ENCODE measurements at regions not wholly inside any gene's neighbourhood (a gene's known extent, or its start where the extent isn't known, plus 50 kb on each side); places are given as distances from the start of the nearest gene placed in this dataset.

DNA sequence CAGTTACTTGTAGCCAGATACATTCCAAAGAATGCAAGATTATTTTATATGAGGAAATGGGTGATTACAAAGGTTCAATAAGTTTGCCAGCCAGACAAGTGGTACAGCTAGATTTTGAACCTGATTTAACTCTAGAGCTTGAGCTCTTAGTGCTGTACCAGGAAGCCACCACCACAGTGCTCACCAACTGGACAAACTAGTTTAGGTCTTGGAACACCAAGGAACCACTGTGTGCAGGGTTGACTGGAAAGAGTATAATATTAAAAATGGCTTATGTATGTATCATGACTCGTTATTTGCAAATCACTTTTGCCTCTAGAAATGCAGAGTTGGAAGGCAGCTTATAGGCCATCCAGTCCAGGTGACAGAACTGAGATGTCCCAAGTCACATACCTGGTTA lies 177.2 kb downstream of the TXNL1 start:
- WGBS (ENCODE audit: insufficient coverage, low coverage, missing lambda C conversion rate) = 8% methylated on average over 1 of the region's 1 CpG
- no peak overlapping the region for H3K27ac ChIP-seq (ENCODE audit: extremely low read depth, low read depth, low read length)
- H3K36me3 ChIP-seq (ENCODE audit: control insufficient read depth, insufficient read depth, low read length) = no peaks in the 10 kb centered on the region
- no peaks in the 10 kb centered on the region for H3K4me1 ChIP-seq (replicated peaks in 1 of 2; ENCODE audit: control insufficient read depth in 2 of 2, insufficient read depth in 2 of 2, low read length in 2 of 2)
- ChIA-PET CTCF (ENCODE audit: low intra/inter-chr PET ratio) (no interaction called here), POLR2A (no interaction called here)
- H3K9ac ChIP-seq (ENCODE audit: insufficient read depth in 1 of 2, low read depth in 2 of 2, low read length in 2 of 2) = no peak overlapping the region
- H4K20me1 ChIP-seq (replicated peaks; ENCODE audit: control insufficient read depth, insufficient read depth, low read length) = no peaks in the 10 kb centered on the region
- no peak overlapping the region for H2AFZ ChIP-seq (ENCODE audit: low read depth, low read length)
- no TSS peak for BruUV-seq (replicated peaks)
- H3K79me2 ChIP-seq (ENCODE audit: control insufficient read depth, insufficient read depth, low read length) = no peaks in the 10 kb centered on the region
- H3K4me3 ChIP-seq = no peak overlapping the region
- H3K9me3 ChIP-seq (replicated peaks; ENCODE audit: control insufficient read depth, insufficient read depth, low read depth, low read length) = no peaks in the 10 kb centered on the region
- intact Hi-C loops (cut with micrococcal nuclease) (no loop called here), in situ Hi-C loops (cut with MboI) (no loop called here)
- TF ChIP-seq RBM15 (IDR thresholded peaks at IDR 0.05; ENCODE audit: insufficient read depth, low read length) (no peak), MXI1 (IDR thresholded peaks at IDR 0.05; ENCODE audit: low read depth, low read length) (no peak), ZNF253 (CRISPR knock-in tag; conservative IDR thresholded peaks at IDR 0.05) (no peak), HCFC1 (IDR thresholded peaks at IDR 0.05; ENCODE audit: low read depth, low read length) (no peak), ZNF311 (CRISPR knock-in tag; IDR thresholded peaks at IDR 0.05) (no peak), XRCC3 (IDR thresholded peaks at IDR 0.05) (no peak), ERF (CRISPR knock-in tag; IDR thresholded peaks at IDR 0.05) (no peak), RFX7 (CRISPR knock-in tag; IDR thresholded peaks at IDR 0.05) (no peak)
- TF ChIP-seq, protein P1, sequence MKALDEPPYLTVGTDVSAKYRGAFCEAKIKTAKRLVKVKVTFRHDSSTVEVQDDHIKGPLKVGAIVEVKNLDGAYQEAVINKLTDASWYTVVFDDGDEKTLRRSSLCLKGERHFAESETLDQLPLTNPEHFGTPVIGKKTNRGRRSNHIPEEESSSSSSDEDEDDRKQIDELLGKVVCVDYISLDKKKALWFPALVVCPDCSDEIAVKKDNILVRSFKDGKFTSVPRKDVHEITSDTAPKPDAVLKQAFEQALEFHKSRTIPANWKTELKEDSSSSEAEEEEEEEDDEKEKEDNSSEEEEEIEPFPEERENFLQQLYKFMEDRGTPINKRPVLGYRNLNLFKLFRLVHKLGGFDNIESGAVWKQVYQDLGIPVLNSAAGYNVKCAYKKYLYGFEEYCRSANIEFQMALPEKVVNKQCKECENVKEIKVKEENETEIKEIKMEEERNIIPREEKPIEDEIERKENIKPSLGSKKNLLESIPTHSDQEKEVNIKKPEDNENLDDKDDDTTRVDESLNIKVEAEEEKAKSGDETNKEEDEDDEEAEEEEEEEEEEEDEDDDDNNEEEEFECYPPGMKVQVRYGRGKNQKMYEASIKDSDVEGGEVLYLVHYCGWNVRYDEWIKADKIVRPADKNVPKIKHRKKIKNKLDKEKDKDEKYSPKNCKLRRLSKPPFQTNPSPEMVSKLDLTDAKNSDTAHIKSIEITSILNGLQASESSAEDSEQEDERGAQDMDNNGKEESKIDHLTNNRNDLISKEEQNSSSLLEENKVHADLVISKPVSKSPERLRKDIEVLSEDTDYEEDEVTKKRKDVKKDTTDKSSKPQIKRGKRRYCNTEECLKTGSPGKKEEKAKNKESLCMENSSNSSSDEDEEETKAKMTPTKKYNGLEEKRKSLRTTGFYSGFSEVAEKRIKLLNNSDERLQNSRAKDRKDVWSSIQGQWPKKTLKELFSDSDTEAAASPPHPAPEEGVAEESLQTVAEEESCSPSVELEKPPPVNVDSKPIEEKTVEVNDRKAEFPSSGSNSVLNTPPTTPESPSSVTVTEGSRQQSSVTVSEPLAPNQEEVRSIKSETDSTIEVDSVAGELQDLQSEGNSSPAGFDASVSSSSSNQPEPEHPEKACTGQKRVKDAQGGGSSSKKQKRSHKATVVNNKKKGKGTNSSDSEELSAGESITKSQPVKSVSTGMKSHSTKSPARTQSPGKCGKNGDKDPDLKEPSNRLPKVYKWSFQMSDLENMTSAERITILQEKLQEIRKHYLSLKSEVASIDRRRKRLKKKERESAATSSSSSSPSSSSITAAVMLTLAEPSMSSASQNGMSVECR (CRISPR knock-in tag; IDR thresholded peaks at IDR 0.05) = no peak
- TF ChIP-seq, protein P2, sequence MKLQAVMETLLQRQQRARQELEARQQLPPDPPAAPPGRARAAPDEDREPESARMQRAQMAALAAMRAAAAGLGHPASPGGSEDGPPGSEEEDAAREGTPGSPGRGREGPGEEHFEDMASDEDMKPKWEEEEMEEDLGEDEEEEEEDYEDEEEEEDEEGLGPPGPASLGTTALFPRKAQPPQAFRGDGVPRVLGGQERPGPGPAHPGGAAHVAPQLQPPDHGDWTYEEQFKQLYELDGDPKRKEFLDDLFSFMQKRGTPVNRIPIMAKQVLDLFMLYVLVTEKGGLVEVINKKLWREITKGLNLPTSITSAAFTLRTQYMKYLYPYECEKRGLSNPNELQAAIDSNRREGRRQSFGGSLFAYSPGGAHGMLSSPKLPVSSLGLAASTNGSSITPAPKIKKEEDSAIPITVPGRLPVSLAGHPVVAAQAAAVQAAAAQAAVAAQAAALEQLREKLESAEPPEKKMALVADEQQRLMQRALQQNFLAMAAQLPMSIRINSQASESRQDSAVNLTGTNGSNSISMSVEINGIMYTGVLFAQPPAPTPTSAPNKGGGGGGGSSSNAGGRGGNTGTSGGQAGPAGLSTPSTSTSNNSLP (IDR thresholded peaks at IDR 0.05; ENCODE audit: borderline replicate concordance, low read depth, low read length) = no peak
- FAIRE-seq = no peak
- H3K9me1 ChIP-seq (ENCODE audit: control insufficient read depth, insufficient read depth, low read length) = no peaks in the 10 kb centered on the region
- no peaks in the 10 kb centered on the region for H3K27me3 ChIP-seq (ENCODE audit: control insufficient read depth in 2 of 2, insufficient read depth in 2 of 2, low read length in 2 of 2)
- DNase-seq (ENCODE audit: extremely low read depth in 1 of 4, low spot score in 3 of 4) = no peak
- no peak overlapping the region for H3K4me2 ChIP-seq (ENCODE audit: insufficient read depth, low read length)
- no peak for ATAC-seq
